GM12872 (cell line): ENCODE measurements at regions not wholly inside any gene's neighbourhood (a gene's known extent, or its start where the extent isn't known, plus 50 kb on each side); places are given as distances from the start of the nearest gene placed in this dataset.

Experiments used
- CTCF ChIP-seq: IDR thresholded peaks from 3 replicates; pipeline ENCODE4 v1.5.1; 2011; ENCODE audit warnings: low read depth, mild to moderate bottlenecking, low read length, moderate library complexity; ENCODE audit not compliant: insufficient read depth

- TF ChIP-seq CTCF = no peak
Measured at GRCh38 chr7:17632384-17632783, 307.9 kb downstream of the SNX13 start.

- no peak for TF ChIP-seq CTCF
Measured at GRCh38 chr7:17633067-17633466, 307.2 kb downstream of the SNX13 start.

- no peak for TF ChIP-seq CTCF
Measured at GRCh38 chr7:17638727-17639126, 301.6 kb downstream of the SNX13 start.

GRCh38 chr7:17640730-17641377 is 299.4 kb downstream of the SNX13 start:
- peak; percentile 73 for TF ChIP-seq CTCF

GRCh38 chr7:17645500-17645899 is 294.8 kb downstream of the SNX13 start:
- no peak for TF ChIP-seq CTCF

GRCh38 chr7:17646253-17646956 is 293.9 kb downstream of the SNX13 start:
- no peak for TF ChIP-seq CTCF

- TF ChIP-seq CTCF = no peak
Measured at GRCh38 chr7:17651341-17651740, 289.0 kb downstream of the SNX13 start.
